BLaER1 (cell line): ENCODE measurements at regions not wholly inside any gene's neighbourhood (a gene's known extent, or its start where the extent isn't known, plus 50 kb on each side); places are given as distances from the start of the nearest gene placed in this dataset.

Experiments used
- H3K27ac ChIP-seq: shearing (Covaris generic); formaldehyde crosslinking; 2 replicates; pipeline ENCODE4 v1.8.1; 2022
- H3K27me3 ChIP-seq: shearing (Covaris generic); formaldehyde crosslinking; 2 replicates; pipeline ENCODE4 v1.8.1; 2022
- H3K36me3 ChIP-seq: shearing (Covaris generic); formaldehyde crosslinking; 2 replicates; pipeline ENCODE4 v1.8.1; 2022
- H3K4me1 ChIP-seq: shearing (Covaris generic); formaldehyde crosslinking; 2 replicates; pipeline ENCODE4 v1.8.1; 2022
- H3K4me2 ChIP-seq: shearing (Covaris generic); formaldehyde crosslinking; 2 replicates; pipeline ENCODE4 v1.8.1; 2022
- H3K4me3 ChIP-seq: shearing (Covaris generic); formaldehyde crosslinking; 2 replicates; pipeline ENCODE4 v1.8.1; 2022
- H3K9ac ChIP-seq: shearing (Covaris generic); formaldehyde crosslinking; 2 replicates; pipeline ENCODE4 v1.8.1; 2022
- H3K9me3 ChIP-seq: shearing (Covaris generic); formaldehyde crosslinking; 2 replicates; pipeline ENCODE4 v1.8.1; 2022
- H4K20me1 ChIP-seq: shearing (Covaris generic); formaldehyde crosslinking; 2 replicates; pipeline ENCODE4 v1.8.1; 2022
- Cebpa-rat ChIP-seq: shearing (Covaris generic); IDR thresholded peaks from 2 replicates; pipeline ENCODE4 v1.8.1; 2022

DNA sequence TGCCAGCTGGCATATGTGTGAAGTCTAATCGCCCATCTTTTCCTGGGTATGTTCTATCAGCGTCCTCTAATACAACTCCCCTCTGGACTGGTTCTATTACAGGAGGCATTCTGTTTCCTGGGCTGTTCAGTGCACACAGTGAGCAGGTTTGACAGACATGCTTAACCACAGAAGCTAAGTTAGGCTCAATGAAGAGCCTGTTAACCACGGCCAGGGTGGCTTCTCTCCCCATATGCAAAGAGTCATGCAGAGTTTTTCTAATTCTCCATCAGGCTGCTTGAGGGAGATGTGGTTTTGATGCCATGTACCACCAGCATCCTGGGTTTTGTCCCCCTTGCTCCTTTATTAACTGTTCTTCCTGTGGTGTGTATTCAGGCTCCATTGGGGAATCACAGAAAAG lies 57.2 kb upstream of the ALOX12 start:
- H3K9ac ChIP-seq: no peak overlapping the region
- no peak for TF ChIP-seq Cebpa-rat
- H3K27me3 ChIP-seq: no peaks in the 10 kb centered on the region
- peak overlapping the region; percentile 44 for H3K4me2 ChIP-seq
- H3K4me1 ChIP-seq: peaks cover 26% of the 10 kb centered on the region
- H4K20me1 ChIP-seq: no peaks in the 10 kb centered on the region
- peaks cover 30% of the 10 kb centered on the region for H3K9me3 ChIP-seq
- H3K4me3 ChIP-seq: no peak overlapping the region
- no peak overlapping the region for H3K27ac ChIP-seq
- no peaks in the 10 kb centered on the region for H3K36me3 ChIP-seq

DNA sequence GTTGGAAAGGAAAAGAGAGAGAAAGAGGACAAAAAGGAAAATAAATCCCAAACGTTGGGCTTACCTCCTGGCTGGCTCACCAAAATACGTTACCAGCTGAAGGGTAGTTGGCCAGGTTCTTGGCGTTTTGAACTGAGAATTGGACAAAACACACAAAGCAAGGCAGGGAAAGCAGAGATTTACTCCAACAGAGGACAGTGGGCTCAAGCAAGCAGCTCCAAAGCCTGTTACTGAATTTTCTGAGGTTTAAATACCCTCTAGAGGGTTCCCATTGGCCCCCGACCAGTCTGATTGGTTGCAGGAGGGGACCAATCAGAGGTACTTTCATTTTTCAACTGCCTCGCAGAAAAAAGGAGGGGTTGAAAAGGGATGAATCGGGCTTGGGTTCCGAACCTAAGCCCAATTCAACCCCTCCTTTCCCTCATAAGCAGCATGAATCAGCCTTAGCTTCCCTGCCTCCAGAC lies 55.6 kb upstream of the ALOX12 start:
- no peak overlapping the region for H3K9ac ChIP-seq
- H4K20me1 ChIP-seq: no peaks in the 10 kb centered on the region
- H3K27me3 ChIP-seq: no peaks in the 10 kb centered on the region
- no peaks in the 10 kb centered on the region for H3K36me3 ChIP-seq
- H3K9me3 ChIP-seq: peaks cover 16% of the 10 kb centered on the region
- TF ChIP-seq Cebpa-rat: no peak
- H3K4me3 ChIP-seq: no peak overlapping the region
- H3K4me1 ChIP-seq: peaks cover 26% of the 10 kb centered on the region
- no peak overlapping the region for H3K27ac ChIP-seq
- no peak overlapping the region for H3K4me2 ChIP-seq

DNA sequence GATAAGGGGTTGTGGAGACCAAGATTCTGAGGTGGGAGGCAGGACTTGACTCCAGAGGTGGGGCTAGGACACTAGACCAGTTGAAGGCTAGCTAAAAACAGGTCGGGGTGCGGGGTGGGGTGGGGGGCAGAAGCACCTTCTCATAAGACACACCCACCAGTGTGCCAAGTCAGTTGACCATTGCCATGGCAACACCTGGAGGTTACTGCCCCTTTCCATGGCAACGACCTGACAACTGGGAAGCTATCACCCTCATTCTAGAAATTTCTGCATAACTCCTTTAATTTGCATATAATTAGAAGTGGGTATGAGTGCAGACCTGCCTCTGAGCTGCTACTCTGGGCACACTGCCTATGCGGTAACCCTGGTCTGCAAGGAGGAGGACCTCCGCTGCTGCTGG lies 53.9 kb upstream of the ALOX12 start:
- H3K27ac ChIP-seq: no peak overlapping the region
- H3K4me1 ChIP-seq: peaks cover 26% of the 10 kb centered on the region
- H3K36me3 ChIP-seq: no peaks in the 10 kb centered on the region
- H3K4me2 ChIP-seq: no peak overlapping the region
- no peaks in the 10 kb centered on the region for H3K9me3 ChIP-seq
- H4K20me1 ChIP-seq: no peaks in the 10 kb centered on the region
- H3K4me3 ChIP-seq: no peak overlapping the region
- no peaks in the 10 kb centered on the region for H3K27me3 ChIP-seq
- no peak overlapping the region for H3K9ac ChIP-seq
- TF ChIP-seq Cebpa-rat: no peak

DNA sequence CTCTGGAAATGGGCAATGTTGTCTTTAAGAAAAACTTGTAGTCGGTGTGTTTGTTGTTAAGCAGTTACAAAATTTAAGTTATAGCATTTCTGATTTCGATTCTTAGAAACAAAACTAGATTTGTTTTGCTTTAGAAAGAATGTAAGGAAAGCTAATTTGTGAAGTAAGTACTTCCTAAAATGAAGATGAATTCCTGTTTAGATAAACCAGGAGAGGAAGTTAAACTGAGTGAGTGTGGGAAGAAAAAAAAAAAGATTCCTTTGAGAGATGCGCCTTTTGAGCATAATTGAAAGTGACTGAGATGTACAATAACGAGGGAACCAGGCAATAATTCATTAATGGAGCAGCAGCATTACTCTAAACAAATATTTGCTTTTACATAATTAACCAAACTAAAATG lies 52.4 kb upstream of the ALOX12 start:
- H3K27me3 ChIP-seq: no peaks in the 10 kb centered on the region
- H3K9me3 ChIP-seq: no peaks in the 10 kb centered on the region
- no peak overlapping the region for H3K27ac ChIP-seq
- H3K36me3 ChIP-seq: no peaks in the 10 kb centered on the region
- H3K4me2 ChIP-seq: no peak overlapping the region
- H4K20me1 ChIP-seq: no peaks in the 10 kb centered on the region
- H3K4me1 ChIP-seq: peaks cover 30% of the 10 kb centered on the region
- no peak for TF ChIP-seq Cebpa-rat
- H3K9ac ChIP-seq: no peak overlapping the region
- no peak overlapping the region for H3K4me3 ChIP-seq
